Head of caudate nucleus (tissue), 42 donors: ENCODE measurements at regions not wholly inside any gene's neighbourhood (a gene's known extent, or its start where the extent isn't known, plus 50 kb on each side); places are given as distances from the start of the nearest gene placed in this dataset.

ENCODE experiments used
- DNase-seq, 42 donors: peaks; one replicate each; pipeline versions ENCODE4 v3.0.0 to v3.0.0-alpha.2; 2020 to 2021; ENCODE audit warnings: mixed read lengths in 7 of 42
- intact Hi-C: fragments of 100-400 bp; cut with DNase I; formaldehyde crosslinking; loops from one replicate; pipeline ENCODE4 v1.15.0; 2022

DNA sequence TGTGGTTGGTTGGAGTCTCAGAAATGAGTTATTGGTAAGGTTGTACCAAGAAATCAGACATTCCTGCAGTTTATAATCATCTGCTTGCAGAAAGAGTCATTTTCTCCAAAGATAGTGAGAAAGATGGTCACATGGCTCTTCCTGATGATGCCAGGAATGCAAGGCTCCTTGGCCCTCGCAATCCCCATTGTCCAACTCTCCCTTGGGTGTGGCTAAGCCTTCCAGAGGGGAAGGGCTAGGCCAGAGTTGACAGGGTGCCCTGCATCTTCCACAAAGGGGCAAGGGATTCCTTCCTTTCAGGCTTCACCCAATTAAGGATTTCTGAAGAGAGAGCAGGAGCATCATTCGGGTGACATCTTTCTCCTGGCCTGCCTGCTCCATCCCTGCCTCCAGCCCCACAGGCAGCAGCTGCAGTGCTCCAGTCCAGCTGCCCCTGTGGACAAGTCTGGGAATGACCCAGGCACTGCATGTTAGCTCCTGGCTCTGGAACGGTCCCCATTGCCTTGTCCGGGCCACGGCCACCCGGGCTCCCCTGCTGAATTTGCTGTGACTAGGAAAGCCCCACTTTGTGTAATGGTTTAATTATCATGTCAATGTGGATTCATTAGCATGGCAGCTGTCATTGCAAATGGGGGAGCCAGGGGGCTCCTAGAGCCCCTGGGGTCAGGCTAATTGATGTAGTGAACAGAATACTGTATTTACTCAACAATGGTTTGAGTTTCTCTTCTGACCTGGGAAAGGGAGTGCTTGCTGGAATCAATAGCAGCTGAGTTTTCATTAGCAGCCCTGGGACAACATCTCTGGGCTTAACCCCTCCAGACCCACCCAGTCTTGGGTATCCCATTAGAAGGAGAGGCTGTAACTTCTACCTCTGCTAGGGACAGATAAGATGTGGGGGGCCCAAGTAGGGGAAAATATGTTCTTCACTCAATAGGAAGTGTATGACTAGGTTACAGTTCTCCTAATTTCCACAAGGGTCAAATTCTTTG lies 112.6 kb upstream of the TBX20 start:
- peak in 1 of 42 donors; percentile 37 for DNase-seq
- intact Hi-C loops, result no loop called here

DNA sequence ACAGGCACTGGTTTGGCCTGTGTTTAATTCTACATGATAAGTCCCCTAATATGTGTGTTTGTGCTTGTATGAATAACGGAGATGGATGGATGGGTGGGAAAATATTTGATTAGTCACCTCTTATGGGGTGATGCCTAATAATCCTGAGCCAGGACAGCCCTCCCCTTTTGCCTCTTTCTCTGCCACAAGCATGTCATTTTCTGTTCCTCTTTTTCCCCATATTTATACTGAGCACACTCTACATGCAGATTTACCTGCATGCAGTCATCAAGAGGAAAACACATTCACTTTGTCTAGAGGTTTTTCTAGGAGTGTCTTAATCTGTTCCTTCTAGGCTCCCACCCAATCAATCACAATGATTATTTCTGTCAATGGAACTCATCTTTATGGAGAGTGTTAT lies 111.6 kb upstream of the TBX20 start:
- intact Hi-C loops, result no loop called here
- no peak for DNase-seq

DNA sequence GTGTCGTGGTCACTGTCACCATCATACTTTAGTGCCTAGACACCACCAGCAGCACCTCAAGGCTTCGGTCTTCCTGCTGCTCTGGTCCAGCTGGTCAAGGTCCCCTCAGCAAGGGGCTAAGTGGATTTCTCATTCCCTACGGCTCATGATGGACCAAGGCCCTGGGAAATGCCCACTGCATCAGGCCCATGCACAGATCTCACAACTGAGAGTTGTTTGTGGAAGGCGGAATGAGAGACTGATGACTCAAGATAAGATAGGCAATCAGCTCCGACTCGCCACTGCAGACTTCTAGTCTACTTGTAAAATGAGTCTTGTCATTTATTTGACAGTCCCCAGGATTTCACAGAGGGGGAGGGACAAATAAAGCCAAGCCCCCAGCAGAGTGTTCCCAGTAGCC lies 108.4 kb upstream of the TBX20 start:
- peak in 1 of 42 donors; percentile 32 for DNase-seq
- intact Hi-C loops, result no loop called here

- intact Hi-C loops, result no loop called here
- DNase-seq, result peak in 1 of 42 donors; percentile 5
Measured at GRCh38 chr7:35359423-35359822, 105.5 kb upstream of the TBX20 start.

DNA sequence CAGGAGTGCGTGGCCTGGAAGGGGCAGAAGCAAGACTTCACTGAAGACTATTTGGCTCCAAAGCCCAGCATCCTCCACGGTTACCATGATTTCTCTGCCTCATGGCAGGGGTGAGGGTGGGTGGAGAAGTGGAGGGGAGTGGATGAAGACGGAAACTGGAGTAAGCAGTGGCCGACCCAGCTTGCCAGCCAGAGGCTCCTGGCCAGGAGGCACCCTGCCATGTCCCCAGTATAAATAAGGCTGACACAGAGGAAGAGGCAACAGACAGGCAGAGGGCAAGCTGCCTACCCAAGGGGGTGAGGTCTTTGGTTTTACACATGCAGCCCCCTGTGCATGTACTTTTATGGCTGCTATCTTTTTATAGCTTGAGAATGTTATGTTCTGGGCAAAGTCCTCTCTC lies 102.6 kb upstream of the TBX20 start:
- intact Hi-C loops, result no loop called here
- DNase-seq, result no peak

GRCh38 chr7:35355911-35356310 lies 102.0 kb upstream of the TBX20 start:
- DNase-seq, result no peak
- intact Hi-C loops, result no loop called here

DNA sequence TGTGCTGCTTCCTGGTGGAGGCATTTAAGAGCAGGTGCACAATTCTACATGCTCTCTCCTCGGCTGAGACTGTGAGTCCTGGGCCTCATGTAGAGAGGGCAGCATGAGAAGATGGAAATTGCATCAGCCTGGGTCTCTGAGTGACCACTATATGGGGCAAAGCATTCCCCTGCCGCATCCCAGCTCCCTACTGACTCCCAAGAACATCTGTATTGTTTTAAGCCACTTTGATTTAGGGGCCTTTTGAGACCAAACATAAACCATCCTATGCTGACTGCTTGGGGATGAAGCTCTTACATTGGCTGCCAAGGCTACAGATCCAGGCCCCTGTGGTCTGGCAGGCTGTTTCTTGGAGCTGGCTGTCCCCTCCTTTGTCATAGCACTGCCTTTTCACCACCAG lies 101.3 kb upstream of the TBX20 start:
- DNase-seq, result no peak
- intact Hi-C loops, result no loop called here

DNA sequence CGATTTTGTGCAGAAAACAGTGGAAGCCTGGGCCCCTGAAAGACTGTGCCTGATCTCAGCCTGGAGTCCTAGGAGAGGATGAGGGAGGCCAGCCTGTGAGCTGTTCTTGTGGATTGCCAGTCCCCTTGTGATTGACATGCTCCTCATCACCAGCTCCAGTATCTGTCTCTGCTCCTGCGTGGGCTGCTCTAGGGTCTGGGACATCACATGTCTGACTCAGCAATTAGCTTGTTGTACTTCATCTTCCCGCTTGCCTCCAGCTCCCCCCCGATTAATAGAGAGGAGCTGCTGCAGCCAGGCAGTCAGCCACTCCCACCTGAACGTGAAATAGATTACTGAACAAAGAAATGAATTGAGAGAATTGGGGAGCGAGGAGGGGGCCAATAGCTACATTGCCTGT lies 99.6 kb upstream of the TBX20 start:
- no peak for DNase-seq
- intact Hi-C loops, result no loop called here

- DNase-seq, result no peak
- intact Hi-C loops, result no loop called here
Measured at GRCh38 chr7:35351466-35351865, 97.6 kb upstream of the TBX20 start.

- intact Hi-C loops, result no loop called here
- peak in 1 of 42 donors; percentile 24 for DNase-seq
Measured at GRCh38 chr7:35348611-35349400, 94.9 kb upstream of the TBX20 start.

GRCh38 chr7:35342786-35343185 lies 88.9 kb upstream of the TBX20 start:
- DNase-seq, result no peak
- intact Hi-C loops, result no loop called here

DNA sequence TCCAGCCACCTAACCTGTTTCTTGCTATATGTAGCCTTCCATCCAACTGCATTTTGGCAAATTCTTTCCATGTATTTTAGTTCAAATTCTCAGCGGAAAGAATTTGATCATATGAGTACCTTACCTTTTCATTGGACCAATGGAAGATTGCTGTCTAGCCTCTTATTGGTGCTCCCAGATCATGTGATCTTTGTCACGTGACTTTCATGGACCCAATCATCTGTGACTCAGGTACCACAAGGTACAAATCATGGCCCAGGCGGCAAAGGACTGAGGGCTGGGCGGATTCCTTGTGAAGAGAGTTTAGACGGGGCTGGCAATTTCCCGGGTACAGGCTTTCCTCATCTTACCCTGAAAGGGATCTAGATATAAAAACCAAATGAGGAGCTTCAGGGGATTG lies 85.9 kb upstream of the TBX20 start:
- no peak for DNase-seq
- intact Hi-C loops, result no loop called here

DNA sequence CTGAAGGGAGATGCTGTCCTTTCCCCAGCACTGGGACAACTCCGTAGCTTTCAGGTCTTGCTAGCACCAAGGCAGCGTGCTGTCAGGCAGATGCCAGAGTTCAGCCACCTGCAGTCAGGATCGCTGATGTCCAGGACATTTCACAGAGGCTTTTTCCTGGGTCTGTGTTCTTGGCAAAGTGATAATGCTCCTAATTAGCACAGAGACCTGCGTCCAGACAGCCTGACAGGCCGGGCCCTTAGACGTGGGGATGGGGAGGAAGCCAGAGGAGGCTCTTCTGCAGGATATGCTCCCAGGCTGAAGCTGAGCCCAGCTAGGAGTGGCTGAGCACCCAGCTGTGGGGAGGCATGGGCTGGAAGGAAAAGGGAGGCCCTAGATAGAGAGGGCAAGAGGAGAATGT lies 82.5 kb upstream of the TBX20 start:
- intact Hi-C loops, result no loop called here
- DNase-seq, result no peak

DNA sequence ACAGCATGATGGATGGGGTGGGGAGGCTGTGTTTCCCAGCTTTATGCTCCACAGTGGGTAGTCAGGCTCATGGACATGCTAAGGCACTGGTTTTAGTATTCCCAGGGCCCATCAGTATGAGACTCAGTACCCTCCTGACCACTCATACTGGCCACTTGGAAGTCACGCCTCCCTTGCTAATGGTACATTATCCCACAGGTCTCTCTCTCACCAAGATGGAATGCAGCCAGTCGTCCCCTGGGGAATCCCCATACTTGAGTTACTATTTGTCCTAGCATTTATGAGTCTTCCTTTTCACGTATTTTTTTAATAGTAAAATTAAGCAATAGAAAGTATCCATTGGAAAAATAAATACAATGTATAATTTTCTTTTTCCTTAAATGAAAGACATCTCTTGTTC lies 80.6 kb upstream of the TBX20 start:
- intact Hi-C loops, result no loop called here
- DNase-seq, result no peak

DNA sequence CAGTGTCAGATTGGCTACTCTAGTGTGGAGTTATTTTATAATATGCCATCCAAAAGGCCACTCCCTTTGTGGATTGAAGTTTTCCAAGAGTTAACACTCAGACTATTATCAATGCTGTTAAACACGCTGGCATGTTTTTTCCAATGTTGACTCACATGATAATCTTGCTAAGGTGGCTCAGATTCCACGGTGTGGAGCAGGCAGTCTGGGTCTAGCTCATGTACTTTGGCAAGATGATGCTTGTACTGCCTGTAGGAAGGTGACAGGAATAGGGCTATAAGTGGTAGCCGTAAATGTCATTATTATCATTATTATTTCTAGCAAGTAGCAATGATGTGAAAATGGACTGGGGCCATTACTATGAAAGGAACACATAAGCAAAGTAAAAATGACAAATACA lies 79.4 kb upstream of the TBX20 start:
- DNase-seq, result no peak
- intact Hi-C loops, result no loop called here

GRCh38 chr7:35331730-35332678 lies 78.1 kb upstream of the TBX20 start:
- no peak for DNase-seq
- intact Hi-C loops, result no loop called here

DNA sequence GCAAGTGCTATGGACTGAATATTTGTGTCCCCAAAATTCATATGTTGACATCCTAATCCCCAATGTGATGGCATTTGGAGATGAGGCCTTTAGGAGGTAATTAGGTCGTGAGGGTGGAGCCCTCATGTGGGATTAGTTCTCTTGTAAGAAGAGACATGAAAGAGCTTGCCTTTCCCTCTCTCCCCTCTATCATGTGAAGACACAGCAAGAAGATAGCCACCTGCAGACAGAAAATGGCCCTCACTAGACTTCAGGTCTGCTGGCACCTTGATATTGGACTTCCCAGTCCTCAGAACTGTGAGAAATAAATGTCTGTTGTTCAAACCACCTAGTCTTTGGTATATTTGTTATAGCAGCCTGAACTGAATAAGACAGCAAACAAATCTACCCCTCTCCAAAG lies 75.1 kb upstream of the TBX20 start:
- DNase-seq, result no peak
- intact Hi-C loops, result no loop called here

- intact Hi-C loops, result no loop called here
- peak in 3 of 42 donors; percentile 6 to 18 (median 17) for DNase-seq
Measured at GRCh38 chr7:35319606-35320005, 65.7 kb upstream of the TBX20 start.

DNA sequence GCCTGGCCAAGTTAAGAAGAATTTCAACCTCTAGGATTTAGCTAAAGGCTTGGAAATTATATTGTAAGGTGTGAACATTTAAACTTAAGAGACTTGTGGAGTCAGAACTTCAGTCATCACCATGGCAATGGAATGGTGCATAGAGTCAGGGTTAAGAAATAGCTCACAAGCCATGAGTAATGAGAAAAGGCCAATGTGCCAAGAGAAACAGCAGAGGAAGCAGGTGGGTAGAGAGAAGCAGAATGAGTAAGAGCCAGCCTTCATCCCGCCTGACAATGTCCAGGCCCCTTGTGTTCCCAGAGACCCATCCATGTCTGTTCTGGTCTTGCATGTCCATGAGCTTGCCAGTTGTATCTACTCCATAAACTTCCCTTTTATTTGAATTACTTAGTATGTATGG lies 62.6 kb upstream of the TBX20 start:
- intact Hi-C loops, result no loop called here
- DNase-seq, result no peak
